Activated T-helper 1 cell treated with anti-CD3 and anti-CD28 coated beads, Interleukin-2, amount 50 U/mL, for 16 hours (primary cell): ENCODE measurements at regions not wholly inside any gene's neighbourhood (a gene's known extent, or its start where the extent isn't known, plus 50 kb on each side); places are given as distances from the start of the nearest gene placed in this dataset.

ENCODE experiments used
- DNase-seq, 2 donors: peaks; one replicate each; pipeline ENCODE4 v3.0.0-alpha.2; 2020; ENCODE audit warnings: low read depth in 1 of 2, low spot score in 1 of 2

- no peak for DNase-seq
Measured at GRCh38 chr13:105497597-105497996, 1037.9 kb downstream of the EFNB2 start.

GRCh38 chr13:105492216-105492615, 1043.2 kb downstream of the EFNB2 start:
- DNase-seq: no peak

- DNase-seq: no peak
Measured at GRCh38 chr13:105491345-105491744, 1044.1 kb downstream of the EFNB2 start.

GRCh38 chr13:105485081-105485480, 1050.4 kb downstream of the EFNB2 start:
- DNase-seq: no peak

- no peak for DNase-seq
Measured at GRCh38 chr13:105474983-105475610, 1060.4 kb downstream of the EFNB2 start.

- no peak for DNase-seq
Measured at GRCh38 chr13:105471673-105472072, 1063.8 kb downstream of the EFNB2 start.

GRCh38 chr13:105466376-105466775, 1069.1 kb downstream of the EFNB2 start:
- DNase-seq: no peak

GRCh38 chr13:105465745-105466144, 1069.7 kb downstream of the EFNB2 start, which contains the start of gene DAOA:
TSS of gene DAOA (plus strand) at chr13:105466045.
- no peak for DNase-seq

- DNase-seq: no peak
Measured at GRCh38 chr13:105465251-105465650, 1070.2 kb downstream of the EFNB2 start.

GRCh38 chr13:105464249-105464648, 1071.2 kb downstream of the EFNB2 start:
- DNase-seq: no peak

GRCh38 chr13:105463011-105463501, 1072.4 kb downstream of the EFNB2 start:
- DNase-seq: no peak

- no peak for DNase-seq
Measured at GRCh38 chr13:105462098-105462497, 1073.4 kb downstream of the EFNB2 start.

GRCh38 chr13:105452895-105453294, 1082.6 kb downstream of the EFNB2 start:
- no peak for DNase-seq

- no peak for DNase-seq
Measured at GRCh38 chr13:105450784-105451183, 1084.7 kb downstream of the EFNB2 start.

- DNase-seq: no peak
Measured at GRCh38 chr13:105448811-105449210, 1086.7 kb downstream of the EFNB2 start.

- no peak for DNase-seq
Measured at GRCh38 chr13:105446197-105446596, 1089.3 kb downstream of the EFNB2 start.

GRCh38 chr13:105445796-105446195, 1089.7 kb downstream of the EFNB2 start:
- no peak for DNase-seq

GRCh38 chr13:105442949-105443699, 1092.3 kb downstream of the EFNB2 start:
- DNase-seq: no peak

GRCh38 chr13:105442040-105442439, 1093.4 kb downstream of the EFNB2 start:
- no peak for DNase-seq

- no peak for DNase-seq
Measured at GRCh38 chr13:105441051-105441750, 1094.3 kb downstream of the EFNB2 start.

GRCh38 chr13:105436943-105437342, 1098.5 kb downstream of the EFNB2 start:
- DNase-seq: no peak

GRCh38 chr13:105432438-105432837, 1103.0 kb downstream of the EFNB2 start:
- no peak for DNase-seq
